VCaP (cell line): ENCODE measurements at regions not wholly inside any gene's neighbourhood (a gene's known extent, or its start where the extent isn't known, plus 50 kb on each side); places are given as distances from the start of the nearest gene placed in this dataset.

ENCODE experiments used
- H3K27ac ChIP-seq: fragments of 450-650 bp; 2 replicates; pipeline ENCODE4 v1.5.1; 2017
- CTCF ChIP-seq: fragments of 450-650 bp; conservative IDR thresholded peaks from 2 replicates; pipeline ENCODE4 v1.5.1; 2017; ENCODE audit warnings: mild to moderate bottlenecking, moderate library complexity

- no peak overlapping the region for H3K27ac ChIP-seq
- no peak for TF ChIP-seq CTCF
Measured at GRCh38 chr10:47067949-47068940, 157.0 kb downstream of the PTPN20 start.

GRCh38 chr10:47070541-47070940 is 159.3 kb downstream of the PTPN20 start:
- no peak overlapping the region for H3K27ac ChIP-seq

GRCh38 chr10:47071891-47072290 is 160.7 kb downstream of the PTPN20 start:
- TF ChIP-seq CTCF, result no peak
- no peak overlapping the region for H3K27ac ChIP-seq

More at GRCh38 chr10:47070541-47070940, 159.3 kb downstream of the PTPN20 start:
- no peak for TF ChIP-seq CTCF

- no peak overlapping the region for H3K27ac ChIP-seq
- no peak for TF ChIP-seq CTCF
Measured at GRCh38 chr10:47073967-47074366, 162.7 kb downstream of the PTPN20 start.

- no peak for TF ChIP-seq CTCF
- H3K27ac ChIP-seq, result no peak overlapping the region
Measured at GRCh38 chr10:47076949-47077361, 165.7 kb downstream of the PTPN20 start.

- no peak for TF ChIP-seq CTCF
Measured at GRCh38 chr10:47077386-47077785, 166.2 kb downstream of the PTPN20 start.

GRCh38 chr10:47077941-47078340 is 166.7 kb downstream of the PTPN20 start:
- TF ChIP-seq CTCF, result no peak
- H3K27ac ChIP-seq, result no peak overlapping the region

More at GRCh38 chr10:47077386-47077785, 166.2 kb downstream of the PTPN20 start:
- H3K27ac ChIP-seq, result no peak overlapping the region
